HEK293 (cell line): ENCODE measurements at regions not wholly inside any gene's neighbourhood (a gene's known extent, or its start where the extent isn't known, plus 50 kb on each side); places are given as distances from the start of the nearest gene placed in this dataset.

Source experiments
- CTCF ChIA-PET: fragments of 350-600 bp; formaldehyde crosslinking; extraction: SDS; loops from one replicate; lab custom pipeline; 2021; ENCODE audit warnings: antibody characterized with exemption; lab: Yijun Ruan, JAX
- POLR2A ChIA-PET: fragments of 300-600 bp; formaldehyde crosslinking; extraction: SDS; loops from one replicate; lab custom pipeline; 2020; ENCODE audit warnings: antibody characterized with exemption, inconsistent platforms; lab: Yijun Ruan, JAX
- H3K27ac ChIP-seq: fragments of 200-500 bp; sonication (Bioruptor generic); 2 replicates; pipeline ENCODE4 v1.5.1; 2014; ENCODE audit warnings: low read depth, low read length, control low read depth, inconsistent platforms; ENCODE audit errors: extremely low read depth
- H3K36me3 ChIP-seq, 2 experiments: fragments of 200-500 bp in 1 of 2; sonication (Bioruptor generic) in 1 of 2; 1 replicate in 1 of 2; 2 replicates in 1 of 2; pipeline ENCODE4 v1.5.1; 2014 to 2017; ENCODE audit warnings: inconsistent platforms in 2 of 2, low read length in 2 of 2; ENCODE audit not compliant: control insufficient read depth in 2 of 2, insufficient read depth in 1 of 2
- H3K4me1 ChIP-seq: fragments of 200-500 bp; sonication (Bioruptor generic); 2 replicates; pipeline ENCODE4 v1.5.1; 2014; ENCODE audit warnings: mild to moderate bottlenecking, low read length, inconsistent platforms; ENCODE audit not compliant: control insufficient read depth, insufficient read depth
- H3K4me3 ChIP-seq: 2 replicates; pipeline ENCODE4 v1.5.1; 2011; ENCODE audit warnings: low read depth, mild to moderate bottlenecking, control low read depth, low read length, moderate library complexity
- H3K9me3 ChIP-seq: fragments of 200-500 bp; sonication (Bioruptor generic); 2 replicates; pipeline ENCODE4 v1.5.1; 2014; ENCODE audit warnings: low read depth, low read length, inconsistent platforms; ENCODE audit not compliant: control insufficient read depth, insufficient read depth
- KLF10 ChIP-seq: fragments of 450-650 bp; IDR thresholded peaks from 2 replicates; pipeline ENCODE4 v1.5.1; 2018; ENCODE audit warnings: missing biosample characterization, mild to moderate bottlenecking, missing genetic modification characterization
- KLF16 ChIP-seq: fragments of 450-650 bp; formaldehyde crosslinking; IDR thresholded peaks from 2 replicates; pipeline ENCODE4 v1.5.1; 2017; ENCODE audit warnings: missing biosample characterization, missing genetic modification characterization
- KLF9 ChIP-seq: fragments of 450-650 bp; formaldehyde crosslinking; IDR thresholded peaks from 2 replicates; pipeline ENCODE4 v1.5.1; 2016; ENCODE audit warnings: missing biosample characterization, missing genetic modification characterization, low read depth
- OSR2 ChIP-seq: fragments of 450-650 bp; formaldehyde crosslinking; IDR thresholded peaks from 2 replicates; pipeline ENCODE4 v1.5.1; 2016; ENCODE audit warnings: missing biosample characterization, missing genetic modification characterization
- RBAK ChIP-seq: fragments of 450-650 bp; formaldehyde crosslinking; IDR thresholded peaks from 2 replicates; pipeline ENCODE4 v1.5.1; 2016; ENCODE audit warnings: missing biosample characterization, missing genetic modification characterization
- ZBTB1 ChIP-seq: fragments of 450-650 bp; formaldehyde crosslinking; IDR thresholded peaks from 2 replicates; pipeline ENCODE4 v1.5.1; 2016; ENCODE audit warnings: missing biosample characterization, missing genetic modification characterization
- ZFHX2 ChIP-seq: fragments of 450-650 bp; formaldehyde crosslinking; conservative IDR thresholded peaks from 2 replicates; pipeline ENCODE4 v1.5.1; 2016; ENCODE audit warnings: missing biosample characterization, missing genetic modification characterization
- ZNF138 ChIP-seq: fragments of 450-650 bp; formaldehyde crosslinking; IDR thresholded peaks from 2 replicates; pipeline ENCODE4 v1.5.1; 2016; ENCODE audit warnings: missing biosample characterization, missing genetic modification characterization, borderline replicate concordance
- ZNF175 ChIP-seq: fragments of 450-650 bp; formaldehyde crosslinking; IDR thresholded peaks from 2 replicates; pipeline ENCODE4 v1.5.1; 2016; ENCODE audit warnings: missing biosample characterization, missing genetic modification characterization
- ZNF37A ChIP-seq: fragments of 450-650 bp; IDR thresholded peaks from 2 replicates; pipeline ENCODE4 v1.5.1; 2018; ENCODE audit warnings: missing biosample characterization, missing genetic modification characterization
- ZNF404 ChIP-seq: fragments of 450-650 bp; formaldehyde crosslinking; IDR thresholded peaks from 2 replicates; pipeline ENCODE4 v1.5.1; 2017; ENCODE audit warnings: missing biosample characterization, missing genetic modification characterization
- ZNF548 ChIP-seq: fragments of 450-650 bp; formaldehyde crosslinking; IDR thresholded peaks from 2 replicates; pipeline ENCODE4 v1.5.1; 2016; ENCODE audit warnings: missing biosample characterization, missing genetic modification characterization
- ZNF555 ChIP-seq: fragments of 450-650 bp; formaldehyde crosslinking; conservative IDR thresholded peaks from 2 replicates; pipeline ENCODE4 v1.5.1; 2017; ENCODE audit warnings: missing biosample characterization, mild to moderate bottlenecking, missing genetic modification characterization, inconsistent platforms
- ZNF561 ChIP-seq: fragments of 450-650 bp; IDR thresholded peaks from 2 replicates; pipeline ENCODE4 v1.5.1; 2018; ENCODE audit warnings: missing biosample characterization, missing genetic modification characterization, borderline replicate concordance
- ZNF664 ChIP-seq: fragments of 450-650 bp; formaldehyde crosslinking; IDR thresholded peaks from 2 replicates; pipeline ENCODE4 v1.5.1; 2016; ENCODE audit warnings: missing biosample characterization, missing genetic modification characterization
- ZNF677 ChIP-seq: fragments of 450-650 bp; IDR thresholded peaks from 2 replicates; pipeline ENCODE4 v1.5.0; 2018; ENCODE audit warnings: missing biosample characterization, mild to moderate bottlenecking, missing genetic modification characterization, moderate library complexity
- ZNF777 ChIP-seq: fragments of 450-650 bp; formaldehyde crosslinking; IDR thresholded peaks from 2 replicates; pipeline ENCODE4 v1.5.1; 2017; ENCODE audit warnings: missing biosample characterization, missing genetic modification characterization, borderline replicate concordance
- ZSCAN16 ChIP-seq: fragments of 450-650 bp; formaldehyde crosslinking; IDR thresholded peaks from 2 replicates; pipeline ENCODE4 v1.5.1; 2016; ENCODE audit warnings: missing biosample characterization, missing genetic modification characterization
- ZSCAN30 ChIP-seq: fragments of 450-650 bp; IDR thresholded peaks from 2 replicates; pipeline ENCODE4 v1.5.1; 2018; ENCODE audit warnings: missing biosample characterization, mild to moderate bottlenecking, missing genetic modification characterization, moderate library complexity
- TF ChIP-seq, protein P1 (sequence below): fragments of 450-650 bp; formaldehyde crosslinking; IDR thresholded peaks from 2 replicates; pipeline ENCODE4 v1.5.1; 2017; ENCODE audit warnings: missing biosample characterization, missing genetic modification characterization
- TF ChIP-seq, protein P2 (sequence below): fragments of 450-650 bp; formaldehyde crosslinking; IDR thresholded peaks from 2 replicates; pipeline ENCODE4 v1.5.1; 2017; ENCODE audit warnings: missing biosample characterization, missing genetic modification characterization
- TF ChIP-seq, protein P3 (sequence below): fragments of 450-650 bp; formaldehyde crosslinking; IDR thresholded peaks from 2 replicates; pipeline ENCODE4 v1.5.1; 2016; ENCODE audit warnings: missing biosample characterization, missing genetic modification characterization
- TF ChIP-seq, protein P4 (sequence below): sonication (generic); formaldehyde crosslinking; IDR thresholded peaks from 2 replicates; pipeline ENCODE4 v1.8.1; 2022; ENCODE audit warnings: mild to moderate bottlenecking, moderate library complexity, missing genetic modification reagents
- TF ChIP-seq, protein P5 (sequence below): fragments of 450-650 bp; formaldehyde crosslinking; IDR thresholded peaks from 2 replicates; pipeline ENCODE4 v1.5.1; 2017; ENCODE audit warnings: missing biosample characterization, missing genetic modification characterization

DNA sequence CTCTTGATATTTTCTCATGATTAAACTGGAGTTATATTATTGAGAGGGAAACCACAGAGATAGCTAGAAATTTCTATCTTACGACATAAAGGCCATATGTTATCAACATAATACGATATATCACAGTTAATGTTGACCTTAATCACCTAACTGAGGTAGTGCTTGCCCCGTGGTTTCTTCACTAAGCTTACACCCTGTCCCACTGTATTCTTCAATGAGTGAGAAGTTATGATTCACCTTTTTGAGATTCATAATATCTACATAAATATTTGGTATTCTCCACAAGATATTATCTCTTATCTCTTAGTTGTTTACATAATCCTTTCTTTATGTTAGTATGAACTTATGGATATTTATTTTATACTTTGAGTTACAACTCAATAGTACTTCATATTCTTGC lies 1714.1 kb downstream of the BRINP3 start (continued):
- TF ChIP-seq, protein P1, sequence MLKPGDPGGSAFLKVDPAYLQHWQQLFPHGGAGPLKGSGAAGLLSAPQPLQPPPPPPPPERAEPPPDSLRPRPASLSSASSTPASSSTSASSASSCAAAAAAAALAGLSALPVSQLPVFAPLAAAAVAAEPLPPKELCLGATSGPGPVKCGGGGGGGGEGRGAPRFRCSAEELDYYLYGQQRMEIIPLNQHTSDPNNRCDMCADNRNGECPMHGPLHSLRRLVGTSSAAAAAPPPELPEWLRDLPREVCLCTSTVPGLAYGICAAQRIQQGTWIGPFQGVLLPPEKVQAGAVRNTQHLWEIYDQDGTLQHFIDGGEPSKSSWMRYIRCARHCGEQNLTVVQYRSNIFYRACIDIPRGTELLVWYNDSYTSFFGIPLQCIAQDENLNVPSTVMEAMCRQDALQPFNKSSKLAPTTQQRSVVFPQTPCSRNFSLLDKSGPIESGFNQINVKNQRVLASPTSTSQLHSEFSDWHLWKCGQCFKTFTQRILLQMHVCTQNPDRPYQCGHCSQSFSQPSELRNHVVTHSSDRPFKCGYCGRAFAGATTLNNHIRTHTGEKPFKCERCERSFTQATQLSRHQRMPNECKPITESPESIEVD, result no peak
- TF ChIP-seq ZNF175 (tag by site-specific recombination), result no peak
- no peak for TF ChIP-seq ZNF37A (tag by site-specific recombination)

DNA sequence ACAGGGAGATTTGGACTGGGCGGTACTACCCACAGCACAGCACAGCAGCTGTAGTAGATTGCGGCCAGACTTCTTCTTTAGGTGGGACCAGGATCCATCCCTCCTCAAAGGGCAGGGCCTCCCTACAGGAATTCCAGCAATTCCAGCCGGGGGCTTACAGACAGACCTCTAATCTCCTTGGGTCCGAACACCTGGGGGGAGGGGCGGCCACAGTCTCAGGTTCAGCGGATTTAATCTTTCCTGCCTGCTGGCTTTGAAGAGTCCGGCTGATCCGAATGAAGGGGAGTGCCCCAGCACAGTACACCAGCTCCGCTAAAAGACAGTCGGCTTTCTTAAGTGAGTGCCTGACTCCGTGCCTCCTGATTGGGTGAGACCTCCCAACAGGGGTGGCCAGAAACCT lies 1708.5 kb downstream of the BRINP3 start:
- CTCF ChIA-PET, result no interaction called here
- TF ChIP-seq ZNF404 (tag by site-specific recombination), result no peak
- TF ChIP-seq, protein P2, sequence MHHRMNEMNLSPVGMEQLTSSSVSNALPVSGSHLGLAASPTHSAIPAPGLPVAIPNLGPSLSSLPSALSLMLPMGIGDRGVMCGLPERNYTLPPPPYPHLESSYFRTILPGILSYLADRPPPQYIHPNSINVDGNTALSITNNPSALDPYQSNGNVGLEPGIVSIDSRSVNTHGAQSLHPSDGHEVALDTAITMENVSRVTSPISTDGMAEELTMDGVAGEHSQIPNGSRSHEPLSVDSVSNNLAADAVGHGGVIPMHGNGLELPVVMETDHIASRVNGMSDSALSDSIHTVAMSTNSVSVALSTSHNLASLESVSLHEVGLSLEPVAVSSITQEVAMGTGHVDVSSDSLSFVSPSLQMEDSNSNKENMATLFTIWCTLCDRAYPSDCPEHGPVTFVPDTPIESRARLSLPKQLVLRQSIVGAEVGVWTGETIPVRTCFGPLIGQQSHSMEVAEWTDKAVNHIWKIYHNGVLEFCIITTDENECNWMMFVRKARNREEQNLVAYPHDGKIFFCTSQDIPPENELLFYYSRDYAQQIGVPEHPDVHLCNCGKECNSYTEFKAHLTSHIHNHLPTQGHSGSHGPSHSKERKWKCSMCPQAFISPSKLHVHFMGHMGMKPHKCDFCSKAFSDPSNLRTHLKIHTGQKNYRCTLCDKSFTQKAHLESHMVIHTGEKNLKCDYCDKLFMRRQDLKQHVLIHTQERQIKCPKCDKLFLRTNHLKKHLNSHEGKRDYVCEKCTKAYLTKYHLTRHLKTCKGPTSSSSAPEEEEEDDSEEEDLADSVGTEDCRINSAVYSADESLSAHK (tag by site-specific recombination), result no peak
- TF ChIP-seq ZNF664, result no peak
- TF ChIP-seq, protein P3, sequence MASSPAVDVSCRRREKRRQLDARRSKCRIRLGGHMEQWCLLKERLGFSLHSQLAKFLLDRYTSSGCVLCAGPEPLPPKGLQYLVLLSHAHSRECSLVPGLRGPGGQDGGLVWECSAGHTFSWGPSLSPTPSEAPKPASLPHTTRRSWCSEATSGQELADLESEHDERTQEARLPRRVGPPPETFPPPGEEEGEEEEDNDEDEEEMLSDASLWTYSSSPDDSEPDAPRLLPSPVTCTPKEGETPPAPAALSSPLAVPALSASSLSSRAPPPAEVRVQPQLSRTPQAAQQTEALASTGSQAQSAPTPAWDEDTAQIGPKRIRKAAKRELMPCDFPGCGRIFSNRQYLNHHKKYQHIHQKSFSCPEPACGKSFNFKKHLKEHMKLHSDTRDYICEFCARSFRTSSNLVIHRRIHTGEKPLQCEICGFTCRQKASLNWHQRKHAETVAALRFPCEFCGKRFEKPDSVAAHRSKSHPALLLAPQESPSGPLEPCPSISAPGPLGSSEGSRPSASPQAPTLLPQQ (tag by site-specific recombination), result no peak
- TF ChIP-seq ZNF777, result no peak
- TF ChIP-seq, protein P4, sequence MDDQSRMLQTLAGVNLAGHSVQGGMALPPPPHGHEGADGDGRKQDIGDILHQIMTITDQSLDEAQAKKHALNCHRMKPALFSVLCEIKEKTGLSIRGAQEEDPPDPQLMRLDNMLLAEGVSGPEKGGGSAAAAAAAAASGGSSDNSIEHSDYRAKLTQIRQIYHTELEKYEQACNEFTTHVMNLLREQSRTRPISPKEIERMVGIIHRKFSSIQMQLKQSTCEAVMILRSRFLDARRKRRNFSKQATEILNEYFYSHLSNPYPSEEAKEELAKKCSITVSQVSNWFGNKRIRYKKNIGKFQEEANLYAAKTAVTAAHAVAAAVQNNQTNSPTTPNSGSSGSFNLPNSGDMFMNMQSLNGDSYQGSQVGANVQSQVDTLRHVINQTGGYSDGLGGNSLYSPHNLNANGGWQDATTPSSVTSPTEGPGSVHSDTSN, result no peak
- no peak for TF ChIP-seq KLF10 (tag by site-specific recombination)
- no peak for TF ChIP-seq ZNF548 (tag by site-specific recombination)
- TF ChIP-seq ZBTB1 (tag by site-specific recombination), result no peak
- no peak for TF ChIP-seq ZNF561
- no peak for TF ChIP-seq ZFHX2 (tag by site-specific recombination)
- TF ChIP-seq, protein P5, sequence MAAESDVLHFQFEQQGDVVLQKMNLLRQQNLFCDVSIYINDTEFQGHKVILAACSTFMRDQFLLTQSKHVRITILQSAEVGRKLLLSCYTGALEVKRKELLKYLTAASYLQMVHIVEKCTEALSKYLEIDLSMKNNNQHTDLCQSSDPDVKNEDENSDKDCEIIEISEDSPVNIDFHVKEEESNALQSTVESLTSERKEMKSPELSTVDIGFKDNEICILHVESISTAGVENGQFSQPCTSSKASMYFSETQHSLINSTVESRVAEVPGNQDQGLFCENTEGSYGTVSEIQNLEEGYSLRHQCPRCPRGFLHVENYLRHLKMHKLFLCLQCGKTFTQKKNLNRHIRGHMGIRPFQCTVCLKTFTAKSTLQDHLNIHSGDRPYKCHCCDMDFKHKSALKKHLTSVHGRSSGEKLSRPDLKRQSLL, result no peak
- no peak overlapping the region for H3K27ac ChIP-seq
- H3K4me1 ChIP-seq, result no peaks in the 10 kb centered on the region
- no peak overlapping the region for H3K4me3 ChIP-seq
- no peaks in the 10 kb centered on the region for H3K9me3 ChIP-seq
- no peaks in the 10 kb centered on the region for H3K36me3 ChIP-seq
- POLR2A ChIA-PET, result no interaction called here

DNA sequence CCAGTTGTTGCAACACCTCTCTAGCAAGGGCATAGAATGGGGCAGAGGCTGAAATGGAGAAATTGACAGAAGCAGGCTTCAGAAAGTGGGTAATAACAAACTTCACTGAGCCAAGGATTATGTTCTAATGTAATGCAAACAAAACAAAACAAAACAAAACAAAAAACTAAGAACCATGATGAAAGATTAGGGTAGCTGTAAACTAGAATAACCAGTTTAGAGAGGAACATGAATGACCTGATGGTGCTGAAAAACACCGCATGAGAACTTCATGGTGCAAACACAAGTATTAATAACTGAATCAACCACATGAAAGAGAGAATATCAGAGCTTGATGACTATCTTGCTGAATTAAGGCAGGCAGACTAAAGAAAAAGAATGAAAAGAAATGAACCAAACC lies 1707.7 kb downstream of the BRINP3 start:
- H3K36me3 ChIP-seq, result no peaks in the 10 kb centered on the region
- H3K27ac ChIP-seq, result no peak overlapping the region
- no peaks in the 10 kb centered on the region for H3K4me1 ChIP-seq
- POLR2A ChIA-PET, result no interaction called here
- TF ChIP-seq, protein P1, result no peak
- no peak for TF ChIP-seq KLF9 (tag by site-specific recombination)
- TF ChIP-seq ZNF555 (tag by site-specific recombination), result no peak
- TF ChIP-seq OSR2 (tag by site-specific recombination), result no peak
- TF ChIP-seq ZSCAN30 (tag by site-specific recombination), result no peak
- no peak for TF ChIP-seq KLF16 (tag by site-specific recombination)
- no peak for TF ChIP-seq RBAK
- no peak for TF ChIP-seq ZSCAN16 (tag by site-specific recombination)
- no peak for TF ChIP-seq ZNF677 (tag by site-specific recombination)
- TF ChIP-seq ZNF138 (tag by site-specific recombination), result no peak
- CTCF ChIA-PET, result no interaction called here
- no peak overlapping the region for H3K4me3 ChIP-seq
- H3K9me3 ChIP-seq, result no peaks in the 10 kb centered on the region
